Spinal cord (tissue), 9 donors: ENCODE measurements at regions not wholly inside any gene's neighbourhood (a gene's known extent, or its start where the extent isn't known, plus 50 kb on each side); places are given as distances from the start of the nearest gene placed in this dataset.

Experiments
- DNase-seq, 6 donors: peaks; one replicate each; pipeline versions ENCODE4 v3.0.0 to v3.0.0-alpha.2; 2013 to 2015; ENCODE audit warnings: low spot score in 6 of 6, low read depth in 4 of 6
- H3K27ac ChIP-seq: one replicate; pipeline ENCODE4 v1.5.1; 2013; ENCODE audit warnings: low read depth, low read length, control low read depth
- H3K27me3 ChIP-seq: one replicate; pipeline ENCODE4 v1.6.1; 2013; ENCODE audit warnings: low read length; ENCODE audit not compliant: control insufficient read depth, insufficient read depth
- H3K36me3 ChIP-seq: one replicate; pipeline ENCODE4 v1.6.1; 2013; ENCODE audit warnings: low read length; ENCODE audit not compliant: control insufficient read depth, insufficient read depth
- H3K4me1 ChIP-seq: one replicate; pipeline ENCODE4 v1.6.1; 2013; ENCODE audit warnings: low read length; ENCODE audit not compliant: control insufficient read depth, insufficient read depth
- H3K4me3 ChIP-seq: one replicate; pipeline ENCODE4 v1.5.1; 2013; ENCODE audit warnings: low read depth, low read length, control low read depth
- H3K9me3 ChIP-seq: one replicate; pipeline ENCODE4 v1.6.1; 2013; ENCODE audit warnings: low read length; ENCODE audit not compliant: control insufficient read depth, insufficient read depth
- WGBS: methylation state at CpG from one replicate; pipeline ENCODE4 v1.1.5; 2013; ENCODE audit warnings: missing lambda C conversion rate; ENCODE audit not compliant: insufficient coverage; 5-methylcytosine and 5-hydroxymethylcytosine counted together
- donor health status: healthy.

DNA sequence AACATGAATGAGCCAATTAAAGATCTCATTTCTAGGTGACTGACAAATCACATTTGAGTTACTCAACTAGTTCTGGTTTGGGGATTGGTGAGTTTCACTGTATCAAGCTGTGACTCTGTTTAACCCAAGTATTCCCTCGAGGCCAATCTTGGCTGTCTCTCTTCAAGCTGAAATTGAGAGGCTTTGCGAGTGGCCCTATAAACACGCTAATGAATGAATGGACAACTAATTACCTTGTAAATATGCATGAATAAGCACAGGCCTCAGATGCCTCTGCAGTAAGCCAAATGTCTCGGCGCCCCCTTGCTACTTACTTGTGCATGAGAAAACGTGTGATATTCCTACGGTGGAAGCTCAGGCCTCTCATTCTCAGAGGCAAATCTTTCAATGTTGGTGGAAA, 450.3 kb upstream of the PSMD7 start:
- Histone ChIP-seq H3K36me3 (no peaks in the 10 kb centered on the region), H3K9me3 (no peaks in the 10 kb centered on the region), H3K4me3 (no peak overlapping the region), H3K27ac (no peak overlapping the region), H3K27me3 (peaks cover 3% of the 10 kb centered on the region), H3K4me1 (peaks cover 3% of the 10 kb centered on the region)
- DNase-seq, result peak in 5 of 6 donors; percentile 17 to 93 (median 42)
- 7% methylated on average over 3 of the region's 7 CpGs for WGBS

DNA sequence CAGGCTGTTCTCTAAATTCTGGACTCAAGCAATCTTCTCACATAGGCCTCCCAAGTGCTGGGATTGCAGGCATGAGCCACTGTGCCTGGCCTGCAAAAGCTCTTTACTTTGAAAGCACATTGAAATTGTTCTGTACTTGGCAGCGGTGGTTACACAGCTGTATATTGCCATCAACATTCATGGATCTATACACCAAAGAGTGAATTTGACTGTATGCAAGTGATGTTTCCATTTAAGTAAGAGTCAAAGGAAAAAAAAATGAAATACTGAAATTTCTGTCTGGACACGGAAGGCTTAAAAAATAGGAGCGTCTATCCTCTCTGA, 450.6 kb upstream of the PSMD7 start:
- WGBS, result 49% methylated on average over 2 of the region's 3 CpGs
- DNase-seq, result no peak
- H3K4me1 ChIP-seq, result peaks cover 3% of the 10 kb centered on the region
- H3K36me3 ChIP-seq, result no peaks in the 10 kb centered on the region
- no peak overlapping the region for H3K27ac ChIP-seq
- H3K4me3 ChIP-seq, result no peak overlapping the region
- peaks cover 3% of the 10 kb centered on the region for H3K27me3 ChIP-seq
- no peaks in the 10 kb centered on the region for H3K9me3 ChIP-seq

DNA sequence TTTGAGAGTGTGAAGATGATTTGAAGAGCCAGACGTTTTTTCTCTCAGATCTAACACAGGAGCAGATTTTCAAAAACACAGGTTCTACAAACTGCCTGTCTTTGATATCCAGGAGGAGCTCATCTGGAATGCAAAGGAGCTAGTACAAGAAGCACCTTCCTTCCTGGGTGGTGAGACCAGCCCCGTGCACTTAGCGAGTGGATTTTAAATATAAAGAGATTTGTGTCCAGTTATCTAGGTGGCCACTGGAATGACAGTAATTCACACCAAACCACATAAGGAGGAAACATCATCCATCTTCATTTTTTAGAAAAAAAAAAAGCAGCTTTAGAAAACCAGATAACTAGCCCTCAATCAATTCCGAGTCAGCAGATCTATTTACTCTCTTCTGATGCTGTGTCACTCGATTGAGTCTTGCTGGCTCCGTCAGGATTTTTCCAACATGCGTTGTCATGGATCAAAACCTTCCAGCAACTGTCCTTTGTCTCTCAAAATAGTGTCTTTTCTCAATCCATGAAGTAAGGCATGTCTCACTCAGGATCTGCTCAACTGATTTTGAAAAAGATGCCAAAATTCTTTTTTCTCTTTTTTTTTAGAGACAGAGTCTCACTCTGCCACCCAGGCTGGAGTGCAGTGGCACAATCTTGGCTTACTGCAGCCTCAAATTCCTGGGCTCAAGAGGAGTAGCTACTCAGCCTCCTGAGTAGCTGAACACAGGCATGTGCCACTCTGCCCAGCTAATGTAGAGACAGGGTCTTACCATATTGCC, 451.2 kb upstream of the PSMD7 start:
- Histone ChIP-seq H3K4me3 (no peak overlapping the region), H3K36me3 (no peaks in the 10 kb centered on the region), H3K27ac (no peak overlapping the region), H3K9me3 (peaks cover 1% of the 10 kb centered on the region), H3K4me1 (peaks cover 3% of the 10 kb centered on the region), H3K27me3 (no peaks in the 10 kb centered on the region)
- peak in 1 of 6 donors; percentile 18 for DNase-seq
- WGBS, result 50% methylated on average over 4 of the region's 7 CpGs

DNA sequence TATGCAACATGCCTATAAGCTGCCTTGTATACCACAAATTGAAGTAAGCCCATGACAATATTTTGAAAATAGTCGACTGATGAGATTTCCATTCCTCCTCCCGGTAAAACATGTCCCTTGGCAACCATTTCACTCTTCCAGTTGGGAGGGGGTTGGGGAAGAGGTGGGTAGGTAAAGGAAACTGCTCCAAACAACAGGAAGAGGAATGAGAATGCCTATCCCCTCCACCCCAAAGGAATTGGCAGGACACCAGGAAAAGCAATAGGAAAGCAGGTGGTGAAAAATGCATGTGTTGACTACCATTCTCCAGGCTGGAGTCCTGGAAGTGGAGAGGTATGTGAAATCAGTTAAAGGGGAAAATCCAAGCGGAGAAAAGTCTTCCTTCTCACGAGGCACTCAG, 455.9 kb upstream of the PSMD7 start:
- no peaks in the 10 kb centered on the region for H3K27me3 ChIP-seq
- 100% methylated on average over 1 of the region's 4 CpGs for WGBS
- H3K9me3 ChIP-seq, result peaks cover 1% of the 10 kb centered on the region
- DNase-seq, result peak in 1 of 6 donors; percentile 47
- H3K27ac ChIP-seq, result no peak overlapping the region
- H3K36me3 ChIP-seq, result no peaks in the 10 kb centered on the region
- H3K4me3 ChIP-seq, result no peak overlapping the region
- no peaks in the 10 kb centered on the region for H3K4me1 ChIP-seq

DNA sequence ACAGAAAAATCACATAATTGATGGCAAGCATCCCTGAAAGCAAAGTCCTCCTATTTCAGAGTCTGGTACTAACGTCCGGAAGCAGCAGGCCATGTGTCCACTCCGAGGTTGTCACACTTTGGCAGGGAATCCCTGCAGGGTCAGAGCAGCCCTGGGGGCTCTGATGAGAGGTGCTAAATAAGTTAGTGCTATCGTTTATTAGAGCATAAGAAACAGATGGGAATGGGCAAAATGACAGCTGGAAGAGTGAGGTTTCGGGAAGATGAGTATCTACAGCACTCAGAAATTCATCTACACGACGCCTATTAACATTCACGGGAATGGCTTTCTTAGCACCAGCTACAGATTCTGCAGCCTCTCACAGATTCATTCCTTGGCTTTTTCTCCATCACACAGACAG, 465.4 kb upstream of the PSMD7 start:
- Histone ChIP-seq H3K27me3 (peaks cover 2% of the 10 kb centered on the region), H3K9me3 (no peaks in the 10 kb centered on the region), H3K4me1 (no peaks in the 10 kb centered on the region), H3K4me3 (no peak overlapping the region), H3K36me3 (no peaks in the 10 kb centered on the region), H3K27ac (no peak overlapping the region)
- DNase-seq, result peak in 1 of 6 donors; percentile 51
- 78% methylated on average over 7 of the region's 8 CpGs for WGBS

DNA sequence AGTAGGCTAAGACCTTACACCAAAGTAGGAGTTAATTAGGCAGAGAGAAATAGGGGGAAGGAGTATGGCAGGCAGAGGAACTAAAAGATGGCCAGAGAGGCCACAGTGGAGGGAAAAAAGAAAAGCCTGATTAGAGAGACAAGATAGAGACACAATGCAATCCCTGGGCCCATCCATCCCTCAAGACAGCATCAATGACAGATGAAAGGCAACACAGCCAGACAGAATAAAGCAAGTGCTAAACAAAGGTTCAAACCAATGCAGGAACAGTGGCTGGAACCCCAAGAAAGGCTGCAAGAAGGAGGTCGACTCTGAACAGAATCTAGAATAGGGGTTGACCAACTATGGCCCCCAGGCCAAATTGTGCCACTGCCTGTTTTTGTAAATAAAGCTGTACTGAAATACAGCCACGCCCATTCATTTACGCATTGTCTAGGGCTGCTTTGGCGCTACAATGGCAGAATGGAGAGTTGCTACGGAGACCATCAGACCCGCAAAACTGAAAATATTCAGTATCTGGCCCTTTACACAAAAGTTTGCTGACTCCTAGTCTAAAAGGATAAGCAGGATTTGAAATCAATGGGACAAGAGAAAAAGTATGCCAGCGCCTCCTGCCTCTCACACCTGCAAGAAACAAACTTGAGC, 473.3 kb upstream of the PSMD7 start:
- WGBS, result 54% methylated on average over 6 of the region's 7 CpGs
- no peak overlapping the region for H3K4me3 ChIP-seq
- H3K4me1 ChIP-seq, result no peaks in the 10 kb centered on the region
- no peaks in the 10 kb centered on the region for H3K27me3 ChIP-seq
- no peak for DNase-seq
- H3K9me3 ChIP-seq, result no peaks in the 10 kb centered on the region
- H3K36me3 ChIP-seq, result no peaks in the 10 kb centered on the region
- H3K27ac ChIP-seq, result no peak overlapping the region

DNA sequence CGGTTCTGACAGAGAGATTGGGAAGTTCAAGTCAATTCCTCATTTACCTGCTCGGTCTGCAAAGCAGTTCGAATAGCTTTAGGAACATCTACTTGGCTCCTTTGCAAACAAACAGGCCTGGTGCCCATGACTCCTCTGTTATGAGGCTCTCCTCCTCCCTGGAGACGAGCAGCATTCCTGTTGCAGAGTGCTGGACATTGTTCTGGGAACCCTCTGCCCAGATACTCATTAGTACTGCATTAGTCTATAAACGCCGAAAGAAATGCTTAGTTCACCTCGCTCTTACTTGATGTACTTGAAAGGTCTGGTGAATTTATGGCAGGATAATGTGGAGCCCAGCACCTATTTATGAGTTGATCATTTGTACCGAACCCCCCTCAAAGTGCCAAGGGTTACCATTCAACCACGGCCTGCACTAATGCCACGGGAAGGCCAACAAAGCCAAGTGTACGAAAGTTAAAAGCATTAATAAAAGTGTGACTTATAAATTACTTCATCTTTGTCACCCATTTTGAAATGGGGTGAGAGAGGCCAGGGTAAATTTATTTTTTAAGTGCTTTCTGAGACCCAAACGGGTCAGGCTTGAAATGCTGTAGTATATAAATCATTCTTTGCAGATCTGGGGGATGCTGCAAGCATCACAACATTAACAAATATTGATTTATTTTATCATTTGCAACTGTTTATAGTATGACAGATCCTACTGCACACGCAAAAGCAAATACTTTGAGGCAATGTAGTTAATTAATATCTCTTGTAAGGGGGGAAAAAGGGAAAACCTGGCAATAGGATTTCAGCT, 478.9 kb upstream of the PSMD7 start:
- DNase-seq, result no peak
- no peak overlapping the region for H3K27ac ChIP-seq
- peaks cover 5% of the 10 kb centered on the region for H3K4me1 ChIP-seq
- no peaks in the 10 kb centered on the region for H3K36me3 ChIP-seq
- H3K4me3 ChIP-seq, result no peak overlapping the region
- WGBS, result 73% methylated on average over 4 of the region's 13 CpGs
- no peaks in the 10 kb centered on the region for H3K9me3 ChIP-seq
- no peaks in the 10 kb centered on the region for H3K27me3 ChIP-seq

- Histone ChIP-seq H3K9me3 (no peaks in the 10 kb centered on the region), H3K27me3 (peaks cover 7% of the 10 kb centered on the region), H3K27ac (no peak overlapping the region), H3K4me1 (peaks cover 5% of the 10 kb centered on the region), H3K4me3 (no peak overlapping the region), H3K36me3 (no peaks in the 10 kb centered on the region)
- peak in 1 of 6 donors; percentile 34 for DNase-seq
- 31% methylated on average over 5 of the region's 7 CpGs for WGBS
These were observed 483.1 kb upstream of the PSMD7 start for GRCh38 chr16:73813527-73813926.

DNA sequence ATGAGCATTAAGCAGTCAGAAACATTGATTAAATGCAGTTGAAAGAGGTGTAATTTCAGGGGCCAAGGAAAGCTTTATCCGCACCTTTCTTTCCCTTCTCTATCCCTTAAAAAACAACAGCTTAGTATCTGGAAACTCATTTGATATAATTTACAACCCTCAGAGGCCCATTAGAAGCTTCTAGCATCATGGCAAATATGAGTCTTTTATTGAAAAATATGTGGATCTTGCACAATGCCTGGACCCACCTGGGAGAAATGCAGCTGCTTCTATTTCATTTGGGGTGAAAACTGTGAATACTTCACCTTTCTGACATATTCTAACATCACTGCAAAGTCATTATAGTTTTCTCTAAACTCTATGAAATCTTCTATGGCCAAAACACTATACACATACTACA, 492.2 kb upstream of the PSMD7 start:
- DNase-seq, result peak in 1 of 6 donors; percentile 70
- Histone ChIP-seq H3K9me3 (no peaks in the 10 kb centered on the region), H3K36me3 (no peaks in the 10 kb centered on the region), H3K27me3 (peaks cover 4% of the 10 kb centered on the region), H3K27ac (no peak overlapping the region), H3K4me3 (no peak overlapping the region), H3K4me1 (peaks cover 3% of the 10 kb centered on the region)
- no CpG with 5 or more reads among the region's 1 CpG for WGBS
